ENCODE measurements at regions not wholly inside any gene's neighbourhood (a gene's known extent, or its start where the extent isn't known, plus 50 kb on each side); places are given as distances from the start of the nearest gene placed in this dataset.
"Not testable (repeated sequence)": the region's sequence is repeated elsewhere in the genome, so short reads cannot be mapped to it uniquely, and the experiment has no call there.

DNA sequence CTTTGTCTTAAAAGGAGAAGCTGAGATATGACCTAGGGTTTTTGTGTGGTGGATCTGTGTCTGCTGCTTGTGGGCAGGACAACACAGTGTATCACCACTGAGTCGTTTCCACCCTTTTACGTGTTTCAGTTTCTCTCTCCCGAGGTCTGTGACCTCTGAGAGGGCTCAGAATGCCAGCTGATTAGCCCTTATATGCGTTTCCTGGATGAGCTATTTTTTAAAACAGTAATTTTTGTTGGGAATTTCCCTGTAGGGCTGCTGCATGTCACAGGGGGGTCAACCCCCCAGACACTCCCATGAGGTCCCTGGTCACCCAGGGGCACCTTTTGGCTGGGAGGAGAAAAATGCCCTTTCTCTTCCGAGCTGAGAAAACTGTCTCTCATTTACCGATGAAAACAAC, 170.4 kb upstream of the CASK start:
- no peak for DNase-seq

DNA sequence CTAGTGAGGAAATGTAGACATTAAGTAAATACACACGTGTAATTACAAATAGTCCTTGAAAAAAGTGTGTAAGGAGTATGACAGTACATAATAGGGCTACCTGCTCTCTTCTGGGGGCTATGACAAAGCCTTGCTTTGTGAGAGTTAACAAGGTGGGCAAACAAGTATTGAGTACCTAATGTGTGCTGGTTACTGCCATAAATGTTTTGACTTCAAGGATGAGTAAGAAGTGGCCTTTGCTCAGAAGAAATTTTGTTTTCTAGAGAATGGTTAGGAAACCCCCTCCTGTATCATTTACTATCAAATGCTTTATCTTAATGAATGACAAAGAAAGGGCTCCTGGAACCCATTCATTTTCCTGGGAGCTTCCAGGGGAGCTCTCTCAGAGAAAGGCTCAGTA, 167.0 kb upstream of the CASK start:
- DNase-seq, result no peak

GRCh38 chrX:42089031-42089430, 165.7 kb upstream of the CASK start:
- no peak for DNase-seq

DNA sequence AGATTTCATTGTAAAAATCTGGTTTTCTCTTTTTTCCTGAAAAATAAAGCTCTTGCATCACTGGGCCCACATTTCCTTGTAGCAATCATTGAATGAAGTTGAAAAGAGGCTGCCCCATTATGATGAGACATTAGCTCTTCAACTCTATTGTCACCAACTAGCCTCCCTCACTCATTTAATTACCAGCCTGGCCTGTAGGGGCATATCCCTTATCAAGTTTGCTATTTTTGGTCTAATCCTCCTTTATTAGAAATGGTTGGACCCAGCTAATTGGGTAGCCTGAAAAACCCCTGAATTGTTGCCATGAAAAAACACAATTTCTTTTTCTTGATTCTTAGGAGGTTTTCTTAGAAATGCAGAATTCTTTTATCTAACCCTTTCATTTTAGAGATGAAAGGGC, 164.6 kb upstream of the CASK start:
- no peak for DNase-seq

DNA sequence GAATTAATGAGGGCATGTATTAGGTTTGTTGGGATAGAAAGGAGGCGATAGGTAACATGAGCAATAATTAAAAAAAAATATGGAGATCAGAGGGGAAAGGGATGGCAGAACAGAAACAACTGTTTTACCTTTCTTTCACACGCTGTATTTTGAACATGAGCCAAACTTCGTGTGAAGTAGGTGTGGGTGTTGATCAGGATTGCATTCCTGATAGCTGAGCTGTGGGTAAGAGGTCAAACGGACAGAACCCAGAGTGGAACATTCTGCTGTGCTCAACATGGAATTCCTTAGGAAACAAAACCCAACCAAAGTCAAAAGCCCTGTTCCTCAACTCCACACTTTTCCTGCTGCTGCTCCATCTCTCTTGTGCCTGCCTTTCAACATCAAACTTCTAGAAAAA, 162.5 kb upstream of the CASK start:
- no peak for DNase-seq

DNA sequence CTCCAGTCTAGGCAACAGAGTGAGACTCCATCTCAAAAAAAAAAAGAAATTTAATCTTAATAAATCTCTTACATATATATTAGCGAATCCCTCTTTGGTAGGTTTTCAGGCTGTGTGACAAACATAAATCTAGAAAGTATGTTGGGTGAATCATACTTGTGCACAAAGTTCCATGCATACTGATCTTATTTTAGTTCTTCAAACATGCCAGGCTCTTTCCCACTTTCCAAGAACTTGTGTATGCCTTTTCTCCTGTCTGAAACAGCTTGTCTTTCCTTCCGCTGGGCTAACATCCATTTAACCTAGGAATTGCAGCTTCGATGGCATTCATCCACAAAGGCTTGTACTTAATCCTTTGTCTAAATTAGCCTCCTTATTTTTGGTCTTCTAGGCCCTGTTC, 156.6 kb upstream of the CASK start:
- no peak for DNase-seq

DNA sequence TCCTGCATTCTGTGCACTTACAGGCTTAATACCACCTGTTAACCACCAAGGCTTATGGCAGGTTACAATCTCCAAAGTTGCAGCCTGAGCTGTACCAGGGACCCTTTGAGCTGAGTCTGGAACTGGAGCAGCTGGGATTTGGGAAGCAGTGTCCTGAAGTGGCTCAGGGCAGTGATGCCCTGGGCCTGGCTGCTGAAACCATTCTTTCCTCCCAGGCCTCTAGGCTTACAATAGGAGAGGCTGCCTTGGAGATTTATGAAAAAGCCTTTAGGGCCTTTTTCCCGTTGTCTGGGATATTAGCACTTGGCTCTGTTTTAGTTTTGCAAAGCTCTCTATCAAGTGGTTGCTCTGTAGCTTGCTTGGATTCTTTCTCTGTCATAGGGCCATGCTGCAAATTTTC, 154.3 kb upstream of the CASK start:
- DNase-seq, result no peak

DNA sequence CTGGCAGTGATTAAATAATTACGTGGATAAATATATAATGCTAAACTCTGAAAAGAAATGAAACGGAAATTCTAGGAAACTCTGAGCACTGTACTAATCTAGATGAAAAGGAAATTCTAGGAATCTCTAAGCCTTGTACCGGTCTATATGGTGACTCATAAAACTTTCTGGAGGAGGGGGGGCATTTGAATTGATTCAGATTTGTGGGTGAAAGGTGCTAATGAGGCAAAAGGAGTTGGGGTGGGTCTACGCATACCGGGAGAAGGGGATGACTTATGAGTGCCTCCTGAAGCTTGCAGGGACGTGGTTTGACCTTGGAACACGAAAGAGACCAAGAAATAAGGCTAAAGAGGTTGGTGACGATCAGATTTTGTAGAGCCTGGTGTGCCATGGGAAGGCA, 151.7 kb upstream of the CASK start:
- no peak for DNase-seq

DNA sequence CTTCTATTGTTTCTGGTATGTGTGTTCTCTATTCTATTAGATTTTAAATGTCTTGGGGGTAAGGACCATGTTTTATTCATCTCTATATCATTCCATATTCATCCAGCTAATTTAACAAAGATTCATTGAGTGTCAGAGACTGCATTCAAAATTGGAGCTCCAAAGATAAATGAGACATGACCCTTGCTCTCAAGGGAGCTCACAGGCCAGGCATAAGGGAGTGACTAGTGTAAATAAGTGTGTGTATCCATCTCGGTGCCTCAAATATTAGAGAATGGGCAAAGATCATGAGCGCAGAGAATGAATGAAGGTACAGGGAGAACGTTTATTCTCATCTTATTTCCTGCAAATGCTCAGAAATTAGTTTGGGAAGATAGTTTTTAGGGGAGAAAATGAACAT, 150.1 kb upstream of the CASK start:
- no peak for DNase-seq

- no peak for DNase-seq
Observed at GRCh38 chrX:42070866-42071265, 147.5 kb upstream of the CASK start.

DNA sequence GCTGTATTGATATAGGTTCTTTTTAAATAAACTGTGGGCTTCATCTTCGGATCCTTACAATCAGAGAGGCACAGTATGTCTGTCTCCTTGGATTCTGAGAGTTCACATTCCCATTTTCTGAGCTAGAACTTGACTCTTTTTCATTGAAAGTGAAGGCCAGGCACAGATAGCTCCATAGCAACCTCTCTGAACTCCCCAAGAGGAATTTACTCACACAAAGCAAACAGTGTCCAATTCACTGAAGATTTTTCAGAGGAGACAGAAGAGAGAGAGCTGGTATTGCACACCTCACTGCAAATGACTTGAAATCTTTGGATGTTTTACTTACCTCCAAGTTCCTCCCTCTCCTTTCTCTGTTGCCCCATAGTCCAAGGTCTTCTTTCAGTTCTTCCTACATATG, 130.9 kb upstream of the CASK start:
- DNase-seq, result no peak

- DNase-seq, result no peak
Observed at GRCh38 chrX:42050345-42050744, 127.0 kb upstream of the CASK start.

DNA sequence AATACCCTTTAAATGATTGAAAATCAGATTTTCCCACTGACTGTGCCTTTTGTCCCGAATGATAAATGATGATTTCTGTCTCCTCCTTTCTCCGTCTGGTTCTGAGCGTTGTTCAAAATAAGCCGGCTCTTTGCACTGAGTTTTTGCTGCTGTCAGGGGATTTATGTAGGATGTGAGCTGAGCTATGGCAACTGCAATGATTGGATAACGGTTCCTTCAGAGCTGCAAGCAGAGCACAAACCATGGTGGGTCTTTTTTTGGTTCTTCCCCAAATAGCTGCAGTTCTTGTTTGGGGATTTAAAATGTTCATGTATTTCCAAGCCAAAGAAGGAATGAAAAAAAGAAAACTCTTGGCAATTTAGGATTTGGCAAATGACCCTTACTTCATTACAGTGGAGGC, 124.5 kb upstream of the CASK start:
- DNase-seq, result no peak

GRCh38 chrX:42028109-42028508, 104.8 kb upstream of the CASK start:
- no peak for DNase-seq

DNA sequence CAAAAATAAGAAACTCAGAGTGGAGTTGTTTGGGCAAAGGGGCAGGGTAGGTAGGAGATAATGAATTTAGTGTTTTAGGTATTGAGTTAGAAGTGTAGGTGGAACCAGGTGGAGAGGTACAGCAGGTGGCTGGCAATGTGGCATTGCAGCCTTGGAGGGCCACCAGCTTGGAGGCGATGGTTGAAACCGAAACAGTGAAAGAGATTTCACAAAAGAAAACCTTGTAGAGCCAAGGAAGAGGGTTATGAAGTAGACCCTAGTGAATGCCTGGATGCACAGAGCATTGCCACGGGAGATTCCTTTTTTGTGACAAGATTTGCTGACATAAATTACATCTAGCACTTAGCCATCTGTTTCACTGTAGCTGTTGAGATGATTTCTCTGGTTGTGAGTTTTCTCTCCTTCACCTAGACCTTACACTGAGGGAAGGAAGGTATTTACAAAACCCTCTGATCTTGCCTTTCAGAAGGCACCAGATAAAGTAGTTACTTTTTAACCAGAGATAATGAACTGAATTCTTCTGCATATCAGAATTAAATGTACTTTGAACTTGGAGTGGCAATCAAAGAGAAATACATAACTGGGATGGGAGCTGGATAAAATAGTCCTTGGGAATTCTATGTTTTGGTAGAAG, 104.1 kb upstream of the CASK start:
- DNase-seq, result no peak

GRCh38 chrX:42025861-42026260, 102.5 kb upstream of the CASK start:
- DNase-seq, result no peak

DNA sequence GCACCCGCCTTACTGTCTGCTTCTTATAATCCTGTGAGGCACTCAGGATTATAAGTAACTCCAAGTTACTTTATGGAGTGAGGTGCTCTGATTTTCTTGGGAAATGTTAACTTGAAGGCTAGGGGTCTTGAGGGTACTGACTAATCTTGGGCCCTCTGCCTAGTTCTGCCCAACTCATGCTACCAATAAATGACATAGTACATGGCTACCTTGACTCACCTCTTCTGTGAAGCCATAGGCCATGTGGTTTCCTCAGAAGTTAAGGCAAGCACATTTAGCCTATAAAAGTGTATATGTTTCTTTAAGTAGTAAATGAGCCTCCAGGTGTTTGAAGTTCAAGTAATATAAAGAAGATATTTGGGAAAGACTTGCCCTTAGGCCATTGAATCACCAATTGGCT, 99.8 kb upstream of the CASK start:
- DNase-seq, result no peak

DNA sequence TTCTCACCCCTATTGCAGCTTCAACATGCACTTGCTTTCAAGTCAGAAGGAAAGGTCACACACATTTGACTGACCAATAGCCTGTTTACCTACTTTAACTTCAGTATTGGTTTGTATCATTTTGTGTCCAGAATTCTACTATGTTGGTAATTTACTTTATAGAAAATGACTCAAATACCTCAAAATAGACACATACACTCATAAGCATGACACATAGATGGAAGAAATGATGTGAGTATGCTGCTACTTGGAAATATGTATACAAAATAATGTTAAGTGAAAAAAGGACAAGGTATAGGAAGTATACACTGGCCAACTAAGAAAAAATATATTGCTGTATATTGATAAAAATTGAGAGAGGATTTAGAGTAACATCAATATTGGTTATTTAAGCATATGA, 98.8 kb upstream of the CASK start:
- DNase-seq, result no peak

GRCh38 chrX:42021058-42021457, 97.7 kb upstream of the CASK start:
- DNase-seq, result no peak

DNA sequence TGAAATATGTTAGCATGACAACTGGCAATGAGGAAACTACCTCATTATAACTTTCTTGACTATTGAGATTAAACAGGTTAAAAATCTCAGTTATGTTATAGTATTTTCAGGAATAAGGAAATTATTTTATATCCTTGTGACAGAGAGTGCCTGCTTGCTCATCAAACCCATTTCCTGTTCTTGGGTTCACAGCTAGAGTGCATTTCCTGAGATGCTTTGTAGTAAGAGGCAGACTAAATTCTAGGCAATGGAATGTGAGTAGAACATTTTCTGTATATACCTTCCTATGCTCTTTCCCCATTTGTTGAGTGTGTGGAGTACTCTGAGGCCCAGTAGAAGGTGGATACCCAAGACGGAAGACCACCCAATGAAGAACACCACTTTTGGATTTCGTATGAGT, 96.9 kb upstream of the CASK start:
- DNase-seq, result peak; percentile 6

GRCh38 chrX:42017971-42018370, 94.6 kb upstream of the CASK start:
- no peak for DNase-seq

GRCh38 chrX:42000836-42001235, 77.5 kb upstream of the CASK start:
- DNase-seq, result no peak

- DNase-seq, result no peak
Observed at GRCh38 chrX:41984628-41985027, 61.3 kb upstream of the CASK start.

- no peak for DNase-seq
Observed at GRCh38 chrX:41982953-41983352, 59.6 kb upstream of the CASK start.

DNA sequence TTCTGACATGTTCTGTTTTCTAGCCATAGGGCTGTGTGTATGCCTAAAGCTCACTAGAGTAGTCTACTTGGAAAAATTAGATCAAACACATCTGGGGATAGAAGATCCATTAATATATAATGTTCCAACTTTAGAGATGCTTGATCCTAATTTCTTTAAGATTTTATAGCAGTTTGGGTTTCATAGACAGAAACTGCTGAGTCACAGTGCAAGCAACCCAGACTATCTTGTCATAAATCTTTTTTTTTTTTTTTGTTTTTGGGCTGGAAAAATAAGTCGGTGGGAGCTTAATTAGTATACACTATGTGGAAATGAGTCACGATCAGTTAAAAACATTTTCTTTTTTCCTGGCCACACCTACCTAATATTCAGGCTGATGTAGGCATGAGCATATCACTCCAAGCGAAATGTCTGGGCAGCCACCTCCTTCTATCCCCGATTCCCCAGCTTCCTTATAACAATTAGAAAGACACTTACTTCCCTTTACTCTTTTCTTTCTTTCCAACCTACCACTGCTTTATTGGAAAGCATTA, 58.2 kb upstream of the CASK start:
- DNase-seq, result no peak

DNA sequence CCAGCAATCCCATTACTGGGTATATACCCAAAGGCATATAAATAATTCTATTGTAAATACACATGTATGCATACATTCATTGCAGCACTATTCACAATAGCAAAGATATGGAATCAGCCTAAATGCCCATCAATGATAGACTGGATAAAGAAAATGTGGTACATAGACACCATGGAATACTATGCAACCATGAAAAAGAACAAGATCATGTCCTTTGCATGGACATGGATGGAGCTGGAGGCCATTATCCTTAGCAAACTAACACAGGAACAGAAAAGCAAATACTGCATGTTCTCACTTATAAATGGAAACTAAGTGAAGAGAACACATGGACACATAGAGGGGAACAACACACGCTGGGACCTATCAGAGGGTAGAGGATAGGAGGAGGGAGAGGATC, 51.3 kb upstream of the CASK start:
- DNase-seq, result not testable (repeated sequence)
